Uterus (tissue), 2 donors: ENCODE measurements at regions not wholly inside any gene's neighbourhood (a gene's known extent, or its start where the extent isn't known, plus 50 kb on each side); places are given as distances from the start of the nearest gene placed in this dataset.

Source experiments
- POLR2A ChIP-seq, 2 donors: fragments of 450-650 bp; IDR thresholded peaks; one replicate each; pipeline ENCODE4 v1.6.1; 2016; ENCODE audit warnings: antibody characterized with exemption in 2 of 2, mild to moderate bottlenecking in 1 of 2, moderate library complexity in 1 of 2
- TF ChIP-seq, protein P1 (sequence below), 4 experiments: fragments of 200-600 bp in 2 of 4; fragments of 450-650 bp in 2 of 4; sonication (generic) in 2 of 4; IDR thresholded peaks; one replicate each; pipeline ENCODE4 v1.5.1; 2016 to 2019; ENCODE audit warnings: antibody characterized with exemption in 4 of 4, mild to moderate bottlenecking in 2 of 4, moderate library complexity in 1 of 4

GRCh38 chr12:114740448-114740847, 56.5 kb upstream of the TBX3 start:
- TF ChIP-seq, protein P1, sequence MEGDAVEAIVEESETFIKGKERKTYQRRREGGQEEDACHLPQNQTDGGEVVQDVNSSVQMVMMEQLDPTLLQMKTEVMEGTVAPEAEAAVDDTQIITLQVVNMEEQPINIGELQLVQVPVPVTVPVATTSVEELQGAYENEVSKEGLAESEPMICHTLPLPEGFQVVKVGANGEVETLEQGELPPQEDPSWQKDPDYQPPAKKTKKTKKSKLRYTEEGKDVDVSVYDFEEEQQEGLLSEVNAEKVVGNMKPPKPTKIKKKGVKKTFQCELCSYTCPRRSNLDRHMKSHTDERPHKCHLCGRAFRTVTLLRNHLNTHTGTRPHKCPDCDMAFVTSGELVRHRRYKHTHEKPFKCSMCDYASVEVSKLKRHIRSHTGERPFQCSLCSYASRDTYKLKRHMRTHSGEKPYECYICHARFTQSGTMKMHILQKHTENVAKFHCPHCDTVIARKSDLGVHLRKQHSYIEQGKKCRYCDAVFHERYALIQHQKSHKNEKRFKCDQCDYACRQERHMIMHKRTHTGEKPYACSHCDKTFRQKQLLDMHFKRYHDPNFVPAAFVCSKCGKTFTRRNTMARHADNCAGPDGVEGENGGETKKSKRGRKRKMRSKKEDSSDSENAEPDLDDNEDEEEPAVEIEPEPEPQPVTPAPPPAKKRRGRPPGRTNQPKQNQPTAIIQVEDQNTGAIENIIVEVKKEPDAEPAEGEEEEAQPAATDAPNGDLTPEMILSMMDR (IDR thresholded peaks at IDR 0.05) = no peak
- TF ChIP-seq POLR2A (IDR thresholded peaks at IDR 0.05) = no peak
